HepG2 (cell line): ENCODE measurements at regions not wholly inside any gene's neighbourhood (a gene's known extent, or its start where the extent isn't known, plus 50 kb on each side); places are given as distances from the start of the nearest gene placed in this dataset.

Source experiments
- ATAC-seq: fragments of 200-7000 bp; cut with Tn5 transposase; 3 replicates; pipeline ENCODE4 v1.9.1; 2020; ENCODE audit warnings: mild to moderate bottlenecking, moderate library complexity
- BruUV-seq: library from RNA; stranded (reverse); fragments of 400-500 nt; replicated peaks from 2 replicates; lab custom pipeline; 2021; lab: Mats Ljungman, UMichigan
- CTCF ChIA-PET: fragments of 300-600 bp; formaldehyde crosslinking; extraction: SDS; loops from one replicate; lab custom pipeline; 2021; ENCODE audit warnings: low total read pairs, inconsistent platforms, low intra/inter-chr PET ratio; lab: Yijun Ruan, JAX
- POLR2A ChIA-PET: fragments of 350-600 bp; sonication (Branson Sonifier 250); formaldehyde crosslinking; loops from one replicate; lab custom pipeline; 2020; ENCODE audit warnings: antibody characterized with exemption, inconsistent platforms; lab: Yijun Ruan, JAX
- DNase-seq: peaks from one replicate; pipeline ENCODE4 v3.0.0-alpha.2; 2015; ENCODE audit warnings: low spot score
- FAIRE-seq: peaks from 3 replicates; lab custom pipeline; 2011; peaks lifted over from hg19 to GRCh38; lab: Jason Lieb, UNC
- H2AFZ ChIP-seq: one replicate; pipeline ENCODE4 v1.6.1; 2011; ENCODE audit warnings: low read length, inconsistent platforms
- H3K27ac ChIP-seq: fragments of 300-600 bp; 3 replicates; pipeline ENCODE4 v1.8.0; 2011; ENCODE audit warnings: mixed run types, mild to moderate bottlenecking, mixed read lengths, low read length, inconsistent platforms; ENCODE audit not compliant: insufficient read depth; ENCODE audit errors: extremely low read length
- H3K27me3 ChIP-seq, 2 experiments: fragments of 200-600 bp in 1 of 2; 2 replicates in 1 of 2; 3 replicates in 1 of 2; pipeline versions ENCODE4 v1.6.0 to v1.8.0; 2011; ENCODE audit warnings: low read length in 2 of 2, mild to moderate bottlenecking in 2 of 2, moderate library complexity in 2 of 2, inconsistent platforms in 1 of 2; ENCODE audit not compliant: insufficient read depth in 2 of 2, control insufficient read depth in 1 of 2
- H3K36me3 ChIP-seq, 2 experiments: fragments of 200-600 bp in 1 of 2; replicated peaks in 1 of 2; 2 replicates in 1 of 2; 3 replicates in 1 of 2; pipeline versions ENCODE4 v1.5.1 to v1.8.0; 2011; ENCODE audit warnings: low read length in 2 of 2, inconsistent platforms in 1 of 2; ENCODE audit not compliant: insufficient read depth in 2 of 2, control insufficient read depth in 1 of 2
- H3K4me1 ChIP-seq: 2 replicates; pipeline ENCODE4 v1.5.1; 2012; ENCODE audit warnings: low read length, inconsistent platforms; ENCODE audit not compliant: insufficient read depth
- H3K4me2 ChIP-seq: 2 replicates; pipeline ENCODE4 v1.6.0; 2011; ENCODE audit warnings: low read depth, low read length, inconsistent platforms
- H3K4me3 ChIP-seq, 3 experiments: fragments of 200-600 bp in 1 of 3; sonication (generic), shearing (Covaris generic) in 1 of 3; replicated peaks in 1 of 3; 2 replicates each; pipeline ENCODE4 v1.5.1; 2011 to 2016; ENCODE audit warnings: low read length in 3 of 3, inconsistent platforms in 2 of 3, low read depth in 2 of 3, mild to moderate bottlenecking in 2 of 3, control low read depth in 1 of 3, mixed read lengths in 1 of 3; ENCODE audit not compliant: insufficient read depth in 1 of 3
- H3K79me2 ChIP-seq: one replicate; pipeline ENCODE4 v1.6.1; 2011; ENCODE audit warnings: low read length, inconsistent platforms; ENCODE audit not compliant: insufficient read depth
- H3K9ac ChIP-seq: 2 replicates; pipeline ENCODE4 v1.6.0; 2011; ENCODE audit warnings: mild to moderate bottlenecking, low read depth, low read length, inconsistent platforms; ENCODE audit not compliant: insufficient read depth
- H3K9me3 ChIP-seq: 2 replicates; pipeline ENCODE4 v1.5.1; 2012; ENCODE audit warnings: mild to moderate bottlenecking, low read length
- H4K20me1 ChIP-seq: 2 replicates; pipeline ENCODE4 v1.6.0; 2011; ENCODE audit warnings: inconsistent platforms, mild to moderate bottlenecking, low read length, moderate library complexity; ENCODE audit not compliant: insufficient read depth
- CHCHD3 ChIP-seq: sonication (generic); formaldehyde crosslinking; IDR thresholded peaks from 2 replicates; pipeline ENCODE4 v1.8.0; 2022; ENCODE audit warnings: mild to moderate bottlenecking, missing genetic modification reagents, moderate library complexity
- SETDB1 ChIP-seq: sonication (generic); formaldehyde crosslinking; IDR thresholded peaks from 2 replicates; pipeline ENCODE4 v1.5.1; 2020; ENCODE audit warnings: missing genetic modification reagents, mild to moderate bottlenecking, borderline replicate concordance
- ZNF414 ChIP-seq: sonication (generic); formaldehyde crosslinking; IDR thresholded peaks from 2 replicates; pipeline ENCODE4 v1.5.0; 2020; ENCODE audit warnings: missing genetic modification reagents
- ZNF709 ChIP-seq: sonication (generic); formaldehyde crosslinking; IDR thresholded peaks from 2 replicates; pipeline ENCODE4 v1.5.0; 2020; ENCODE audit warnings: mild to moderate bottlenecking, missing genetic modification reagents
- WGBS: methylation state at CpG from one replicate; pipeline ENCODE4 v1.1.6; 2017; ENCODE audit warnings: low lambda C conversion rate; 5-methylcytosine and 5-hydroxymethylcytosine counted together
- in situ Hi-C: cut with HindIII; loops from 2 replicates; pipeline ENCODE4 v1.10.0; 2017; ENCODE audit warnings: low pct_unique_long_range_greater_than_20kb; ENCODE audit not compliant: extremely low pct_ligation_motif_present
- intact Hi-C: fragments of 100-400 bp; cut with micrococcal nuclease; formaldehyde crosslinking; loops from one replicate; pipeline ENCODE4 v1.10.0; 2022; ENCODE audit not compliant: unreplicated experiment
- TF ChIP-seq, protein P1 (sequence below): sonication (generic); formaldehyde crosslinking; IDR thresholded peaks from 2 replicates; pipeline ENCODE4 v1.9.0; 2021; ENCODE audit warnings: missing genetic modification reagents, borderline replicate concordance
- TF ChIP-seq, protein P2 (sequence below): sonication (generic); formaldehyde crosslinking; IDR thresholded peaks from 2 replicates; pipeline ENCODE4 v1.9.0; 2021; ENCODE audit warnings: missing genetic modification reagents, mild to moderate bottlenecking, borderline replicate concordance
- TF ChIP-seq, protein P3 (sequence below), 2 experiments: sonication (generic) in 1 of 2; formaldehyde crosslinking in 1 of 2; IDR thresholded peaks; 2 replicates each; pipeline versions ENCODE4 v1.4.0 to v1.6.1; 2016 to 2020; ENCODE audit warnings: borderline replicate concordance in 1 of 2, low read depth in 1 of 2, mild to moderate bottlenecking in 1 of 2, missing genetic modification reagents in 1 of 2

DNA sequence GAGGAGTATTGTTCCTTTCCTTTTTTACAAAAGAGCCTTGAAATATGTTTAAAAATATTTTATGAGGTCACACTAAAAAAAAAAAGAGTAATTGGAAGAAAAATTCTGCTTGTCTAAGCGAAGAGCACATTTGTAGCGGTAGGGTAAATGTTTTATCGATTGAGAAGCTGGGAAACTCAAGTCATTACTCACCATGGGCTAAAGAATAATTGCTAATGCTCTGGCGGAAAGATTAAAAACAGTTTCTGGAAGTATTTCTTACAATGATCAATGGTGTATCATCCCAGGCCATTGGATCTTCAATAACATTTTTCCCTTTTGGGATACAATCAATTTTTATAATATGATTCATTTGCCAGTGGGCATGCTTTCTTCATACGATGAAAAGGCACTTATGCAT, 450.0 kb downstream of the RASEF start:
- no peak for ATAC-seq
- intact Hi-C loops: no loop called here
- Histone ChIP-seq H3K27ac (no peak overlapping the region), H3K27me3 (no peaks in the 10 kb centered on the region; a peak in 1 of 5 replicates), H3K36me3 (no peaks in the 10 kb centered on the region), H4K20me1 (no peaks in the 10 kb centered on the region), H3K4me1 (no peaks in the 10 kb centered on the region), H3K4me3 (no peak overlapping the region), H3K79me2 (no peaks in the 10 kb centered on the region), H2AFZ (no peak overlapping the region), H3K9me3 (no peaks in the 10 kb centered on the region), H3K9ac (no peak overlapping the region), H3K4me2 (no peak overlapping the region)
- POLR2A ChIA-PET: no interaction called here
- CTCF ChIA-PET: no interaction called here
- no TSS peak for BruUV-seq
- TF ChIP-seq, protein P1, sequence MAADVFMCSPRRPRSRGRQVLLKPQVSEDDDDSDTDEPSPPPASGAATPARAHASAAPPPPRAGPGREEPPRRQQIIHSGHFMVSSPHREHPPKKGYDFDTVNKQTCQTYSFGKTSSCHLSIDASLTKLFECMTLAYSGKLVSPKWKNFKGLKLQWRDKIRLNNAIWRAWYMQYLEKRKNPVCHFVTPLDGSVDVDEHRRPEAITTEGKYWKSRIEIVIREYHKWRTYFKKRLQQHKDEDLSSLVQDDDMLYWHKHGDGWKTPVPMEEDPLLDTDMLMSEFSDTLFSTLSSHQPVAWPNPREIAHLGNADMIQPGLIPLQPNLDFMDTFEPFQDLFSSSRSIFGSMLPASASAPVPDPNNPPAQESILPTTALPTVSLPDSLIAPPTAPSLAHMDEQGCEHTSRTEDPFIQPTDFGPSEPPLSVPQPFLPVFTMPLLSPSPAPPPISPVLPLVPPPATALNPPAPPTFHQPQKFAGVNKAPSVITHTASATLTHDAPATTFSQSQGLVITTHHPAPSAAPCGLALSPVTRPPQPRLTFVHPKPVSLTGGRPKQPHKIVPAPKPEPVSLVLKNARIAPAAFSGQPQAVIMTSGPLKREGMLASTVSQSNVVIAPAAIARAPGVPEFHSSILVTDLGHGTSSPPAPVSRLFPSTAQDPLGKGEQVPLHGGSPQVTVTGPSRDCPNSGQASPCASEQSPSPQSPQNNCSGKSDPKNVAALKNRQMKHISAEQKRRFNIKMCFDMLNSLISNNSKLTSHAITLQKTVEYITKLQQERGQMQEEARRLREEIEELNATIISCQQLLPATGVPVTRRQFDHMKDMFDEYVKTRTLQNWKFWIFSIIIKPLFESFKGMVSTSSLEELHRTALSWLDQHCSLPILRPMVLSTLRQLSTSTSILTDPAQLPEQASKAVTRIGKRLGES (CRISPR knock-in tag): no peak
- TF ChIP-seq, protein P2, sequence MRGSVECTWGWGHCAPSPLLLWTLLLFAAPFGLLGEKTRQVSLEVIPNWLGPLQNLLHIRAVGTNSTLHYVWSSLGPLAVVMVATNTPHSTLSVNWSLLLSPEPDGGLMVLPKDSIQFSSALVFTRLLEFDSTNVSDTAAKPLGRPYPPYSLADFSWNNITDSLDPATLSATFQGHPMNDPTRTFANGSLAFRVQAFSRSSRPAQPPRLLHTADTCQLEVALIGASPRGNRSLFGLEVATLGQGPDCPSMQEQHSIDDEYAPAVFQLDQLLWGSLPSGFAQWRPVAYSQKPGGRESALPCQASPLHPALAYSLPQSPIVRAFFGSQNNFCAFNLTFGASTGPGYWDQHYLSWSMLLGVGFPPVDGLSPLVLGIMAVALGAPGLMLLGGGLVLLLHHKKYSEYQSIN: no peak
- TF ChIP-seq ZNF414: no peak
- no peak for TF ChIP-seq ZNF709 (CRISPR knock-in tag)
- no peak for TF ChIP-seq CHCHD3 (CRISPR knock-in tag)
- TF ChIP-seq, protein P3, sequence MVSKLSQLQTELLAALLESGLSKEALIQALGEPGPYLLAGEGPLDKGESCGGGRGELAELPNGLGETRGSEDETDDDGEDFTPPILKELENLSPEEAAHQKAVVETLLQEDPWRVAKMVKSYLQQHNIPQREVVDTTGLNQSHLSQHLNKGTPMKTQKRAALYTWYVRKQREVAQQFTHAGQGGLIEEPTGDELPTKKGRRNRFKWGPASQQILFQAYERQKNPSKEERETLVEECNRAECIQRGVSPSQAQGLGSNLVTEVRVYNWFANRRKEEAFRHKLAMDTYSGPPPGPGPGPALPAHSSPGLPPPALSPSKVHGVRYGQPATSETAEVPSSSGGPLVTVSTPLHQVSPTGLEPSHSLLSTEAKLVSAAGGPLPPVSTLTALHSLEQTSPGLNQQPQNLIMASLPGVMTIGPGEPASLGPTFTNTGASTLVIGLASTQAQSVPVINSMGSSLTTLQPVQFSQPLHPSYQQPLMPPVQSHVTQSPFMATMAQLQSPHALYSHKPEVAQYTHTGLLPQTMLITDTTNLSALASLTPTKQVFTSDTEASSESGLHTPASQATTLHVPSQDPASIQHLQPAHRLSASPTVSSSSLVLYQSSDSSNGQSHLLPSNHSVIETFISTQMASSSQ (IDR thresholded peaks at IDR 0.05; ENCODE audit: low read depth): no peak
- TF ChIP-seq, protein P3 (CRISPR knock-in tag; IDR thresholded peaks at IDR 0.05; ENCODE audit: borderline replicate concordance): no peak
- no peak for TF ChIP-seq SETDB1 (CRISPR knock-in tag)
- FAIRE-seq: no peak
- WGBS: 40% methylated on average over 5 of the region's 5 CpGs
- in situ Hi-C loops: no loop called here
- DNase-seq: no peak
